HG03196 (cell line): ENCODE measurements at regions not wholly inside any gene's neighbourhood (a gene's known extent, or its start where the extent isn't known, plus 50 kb on each side); places are given as distances from the start of the nearest gene placed in this dataset.
"Not testable (repeated sequence)": the region's sequence is repeated elsewhere in the genome, so short reads cannot be mapped to it uniquely, and the experiment has no call there.

Source experiments
- ATAC-seq: cut with Tn5 transposase; IDR thresholded peaks from one replicate; pipeline ENCODE4 v1.9.1; 2021; ENCODE audit not compliant: unreplicated experiment

- no peak for ATAC-seq
Measured at GRCh38 chr9:12195456-12195855, 497.7 kb upstream of the TYRP1 start.

- no peak for ATAC-seq
Measured at GRCh38 chr9:12204512-12204911, 488.7 kb upstream of the TYRP1 start.

- ATAC-seq, result no peak
Measured at GRCh38 chr9:12212860-12213259, 480.3 kb upstream of the TYRP1 start.

GRCh38 chr9:12221470-12221869 is 471.7 kb upstream of the TYRP1 start:
- no peak for ATAC-seq

GRCh38 chr9:12224449-12224848 is 468.7 kb upstream of the TYRP1 start:
- ATAC-seq, result no peak

GRCh38 chr9:12230708-12231107 is 462.5 kb upstream of the TYRP1 start:
- no peak for ATAC-seq

- no peak for ATAC-seq
Measured at GRCh38 chr9:12231832-12232231, 461.4 kb upstream of the TYRP1 start.

GRCh38 chr9:12232836-12233235 is 460.3 kb upstream of the TYRP1 start:
- no peak for ATAC-seq

GRCh38 chr9:12253941-12254340 is 439.2 kb upstream of the TYRP1 start:
- ATAC-seq, result no peak

- ATAC-seq, result no peak
Measured at GRCh38 chr9:12266758-12267157, 426.4 kb upstream of the TYRP1 start.

GRCh38 chr9:12271421-12271891 is 421.7 kb upstream of the TYRP1 start:
- ATAC-seq, result no peak

GRCh38 chr9:12272471-12273120 is 420.6 kb upstream of the TYRP1 start:
- no peak for ATAC-seq

GRCh38 chr9:12274577-12274976 is 418.6 kb upstream of the TYRP1 start:
- ATAC-seq, result no peak

GRCh38 chr9:12276505-12276904 is 416.7 kb upstream of the TYRP1 start:
- no peak for ATAC-seq

- no peak for ATAC-seq
Measured at GRCh38 chr9:12289711-12290110, 403.5 kb upstream of the TYRP1 start.

GRCh38 chr9:12290166-12290869 is 402.9 kb upstream of the TYRP1 start:
- ATAC-seq, result no peak

- no peak for ATAC-seq
Measured at GRCh38 chr9:12305211-12305610, 388.0 kb upstream of the TYRP1 start.

GRCh38 chr9:12314589-12314988 is 378.6 kb upstream of the TYRP1 start:
- ATAC-seq, result no peak

- no peak for ATAC-seq
Measured at GRCh38 chr9:12318732-12319685, 374.2 kb upstream of the TYRP1 start.

- no peak for ATAC-seq
Measured at GRCh38 chr9:12329623-12329985, 363.6 kb upstream of the TYRP1 start.

GRCh38 chr9:12333966-12334365 is 359.2 kb upstream of the TYRP1 start:
- not testable (repeated sequence) for ATAC-seq

GRCh38 chr9:12350775-12351174 is 342.4 kb upstream of the TYRP1 start:
- no peak for ATAC-seq
